Upper lobe of right lung (tissue), 1 donor: ENCODE measurements at regions not wholly inside any gene's neighbourhood (a gene's known extent, or its start where the extent isn't known, plus 50 kb on each side); places are given as distances from the start of the nearest gene placed in this dataset.

ENCODE experiments used
- ATAC-seq: fragments of 200-7000 bp; cut with Tn5 transposase; one replicate; pipeline ENCODE4 v1.9.1; 2020; ENCODE audit warnings: mild to moderate bottlenecking, moderate library complexity
- DNase-seq: peaks from one replicate; pipeline ENCODE4 v3.0.0-alpha.2; 2020
- H3K27ac ChIP-seq: fragments of 200-600 bp; one replicate; pipeline ENCODE4 v1.8.0; 2022
- H3K27me3 ChIP-seq: fragments of 200-600 bp; one replicate; pipeline ENCODE4 v1.8.0; 2022; ENCODE audit warnings: mild to moderate bottlenecking
- H3K36me3 ChIP-seq: fragments of 200-600 bp; one replicate; pipeline ENCODE4 v1.8.0; 2022
- H3K4me1 ChIP-seq: fragments of 200-600 bp; one replicate; pipeline ENCODE4 v1.8.0; 2022
- H3K4me3 ChIP-seq: fragments of 200-600 bp; one replicate; pipeline ENCODE4 v1.8.0; 2022; ENCODE audit warnings: mild to moderate bottlenecking
- H3K9me3 ChIP-seq: fragments of 200-600 bp; one replicate; pipeline ENCODE4 v1.8.0; 2022
- CTCF ChIP-seq: fragments of 200-600 bp; IDR thresholded peaks from one replicate; pipeline ENCODE4 v1.8.0; 2022; ENCODE audit warnings: antibody characterized with exemption
- intact Hi-C: fragments of 100-400 bp; cut with DNase I; formaldehyde crosslinking; loops from one replicate; pipeline ENCODE4 v1.11.0; 2022
- donor health status: DM: no; HTN: yes; CAD: no; lungs with severe emphysema.

- no peak for TF ChIP-seq CTCF
- DNase-seq (no peak), ATAC-seq (no peak)
- no peaks in the 10 kb centered on the region for H3K4me1 ChIP-seq
- no peaks in the 10 kb centered on the region for H3K27me3 ChIP-seq
- no peak overlapping the region for H3K27ac ChIP-seq
- H3K4me3 ChIP-seq, result no peak overlapping the region
- no peaks in the 10 kb centered on the region for H3K36me3 ChIP-seq
- no peaks in the 10 kb centered on the region for H3K9me3 ChIP-seq
- intact Hi-C loops, result no loop called here
Measured at GRCh38 chr11:116529271-116529670, 243.5 kb downstream of the BUD13 start.

- intact Hi-C loops, result no loop called here
- no peaks in the 10 kb centered on the region for H3K4me1 ChIP-seq
- DNase-seq, result no peak
- H3K27ac ChIP-seq, result no peak overlapping the region
- ATAC-seq, result no peak
- no peak for TF ChIP-seq CTCF
- H3K9me3 ChIP-seq, result no peaks in the 10 kb centered on the region
- no peaks in the 10 kb centered on the region for H3K36me3 ChIP-seq
- H3K27me3 ChIP-seq, result no peaks in the 10 kb centered on the region
- no peak overlapping the region for H3K4me3 ChIP-seq
Measured at GRCh38 chr11:116527180-116527991, 245.4 kb downstream of the BUD13 start.

- no peak overlapping the region for H3K27ac ChIP-seq
- H3K27me3 ChIP-seq, result no peaks in the 10 kb centered on the region
- intact Hi-C loops, result no loop called here
- no peaks in the 10 kb centered on the region for H3K9me3 ChIP-seq
- H3K4me1 ChIP-seq, result no peaks in the 10 kb centered on the region
- DNase-seq (no peak), ATAC-seq (no peak)
- no peak overlapping the region for H3K4me3 ChIP-seq
- no peaks in the 10 kb centered on the region for H3K36me3 ChIP-seq
- no peak for TF ChIP-seq CTCF
Measured at GRCh38 chr11:116525961-116526495, 246.8 kb downstream of the BUD13 start.

GRCh38 chr11:116519499-116519898 lies 253.3 kb downstream of the BUD13 start:
- no peaks in the 10 kb centered on the region for H3K4me1 ChIP-seq
- no peak overlapping the region for H3K4me3 ChIP-seq
- no peak overlapping the region for H3K27ac ChIP-seq
- DNase-seq, result no peak
- H3K27me3 ChIP-seq, result peaks cover 8% of the 10 kb centered on the region
- H3K36me3 ChIP-seq, result no peaks in the 10 kb centered on the region
- TF ChIP-seq CTCF, result no peak
- H3K9me3 ChIP-seq, result no peaks in the 10 kb centered on the region
- ATAC-seq, result no peak
- intact Hi-C loops, result no loop called here

GRCh38 chr11:116518141-116518540 lies 254.6 kb downstream of the BUD13 start:
- DNase-seq, result no peak
- no peak overlapping the region for H3K27ac ChIP-seq

More at GRCh38 chr11:116518141-116518540, 254.6 kb downstream of the BUD13 start:
- Histone ChIP-seq H3K4me1 (no peaks in the 10 kb centered on the region), H3K4me3 (no peak overlapping the region), H3K9me3 (no peaks in the 10 kb centered on the region), H3K27me3 (peaks cover 8% of the 10 kb centered on the region), H3K36me3 (no peaks in the 10 kb centered on the region)
- intact Hi-C loops, result no loop called here
- no peak for TF ChIP-seq CTCF
- no peak for ATAC-seq
